Stimulated activated CD8-positive, alpha-beta memory T cell treated with anti-CD3 and anti-CD28 coated beads, Interleukin-4, amount 100 ng/mL, for 4 hours (primary cell): ENCODE measurements at regions not wholly inside any gene's neighbourhood (a gene's known extent, or its start where the extent isn't known, plus 50 kb on each side); places are given as distances from the start of the nearest gene placed in this dataset.

Source experiments
- DNase-seq, 2 donors: peaks; one replicate each; pipeline ENCODE4 v3.0.0-alpha.2; 2020; ENCODE audit warnings: low read depth in 2 of 2, low spot score in 1 of 2

GRCh38 chr1:200354243-200354642, 55.6 kb downstream of the ZNF281 start:
- no peak for DNase-seq

GRCh38 chr1:200353232-200353631, 56.6 kb downstream of the ZNF281 start:
- no peak for DNase-seq

- no peak for DNase-seq
Measured at GRCh38 chr1:200351826-200352549, 57.8 kb downstream of the ZNF281 start.

DNA sequence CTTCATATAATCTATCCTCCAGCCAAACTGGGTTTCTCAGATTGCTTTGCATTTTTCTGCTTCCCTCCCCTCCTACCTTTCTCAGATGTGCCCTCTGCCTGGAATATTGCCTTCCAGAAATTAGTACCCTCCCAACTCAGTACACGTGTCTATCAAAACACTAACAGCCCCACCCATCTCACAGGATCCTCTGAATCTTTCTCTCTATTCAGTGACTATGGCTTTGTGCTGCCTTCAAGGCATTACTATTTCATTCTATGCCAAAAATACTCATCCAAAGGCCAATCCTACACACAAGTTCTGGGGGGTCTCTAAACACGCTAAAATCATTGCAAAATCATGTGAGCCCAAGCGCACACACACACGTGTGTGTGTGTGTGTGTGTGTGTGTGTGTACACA, 58.4 kb downstream of the ZNF281 start:
- no peak for DNase-seq

DNA sequence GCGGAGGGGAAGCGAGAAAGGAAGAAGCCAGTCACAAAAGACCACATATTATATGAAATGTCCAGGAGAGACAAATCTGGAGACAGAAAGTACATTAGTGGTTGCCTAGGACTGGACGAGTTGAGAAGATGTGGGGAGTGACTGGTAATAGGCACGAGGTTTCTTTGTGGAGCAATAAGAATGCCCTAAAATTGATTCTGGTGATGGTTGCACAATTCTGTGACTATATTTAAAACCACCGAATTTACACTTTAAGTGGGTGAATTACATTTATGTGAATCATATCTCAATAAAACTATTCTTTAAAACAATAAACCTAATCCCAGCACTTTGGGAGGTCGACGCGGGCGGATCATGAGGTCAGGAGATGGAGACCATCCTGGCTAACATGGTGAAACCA, 63.1 kb downstream of the ZNF281 start:
- no peak for DNase-seq

- DNase-seq = no peak
Measured at GRCh38 chr1:200345520-200345919, 64.3 kb downstream of the ZNF281 start.

GRCh38 chr1:200343874-200344273, 66.0 kb downstream of the ZNF281 start:
- no peak for DNase-seq

DNA sequence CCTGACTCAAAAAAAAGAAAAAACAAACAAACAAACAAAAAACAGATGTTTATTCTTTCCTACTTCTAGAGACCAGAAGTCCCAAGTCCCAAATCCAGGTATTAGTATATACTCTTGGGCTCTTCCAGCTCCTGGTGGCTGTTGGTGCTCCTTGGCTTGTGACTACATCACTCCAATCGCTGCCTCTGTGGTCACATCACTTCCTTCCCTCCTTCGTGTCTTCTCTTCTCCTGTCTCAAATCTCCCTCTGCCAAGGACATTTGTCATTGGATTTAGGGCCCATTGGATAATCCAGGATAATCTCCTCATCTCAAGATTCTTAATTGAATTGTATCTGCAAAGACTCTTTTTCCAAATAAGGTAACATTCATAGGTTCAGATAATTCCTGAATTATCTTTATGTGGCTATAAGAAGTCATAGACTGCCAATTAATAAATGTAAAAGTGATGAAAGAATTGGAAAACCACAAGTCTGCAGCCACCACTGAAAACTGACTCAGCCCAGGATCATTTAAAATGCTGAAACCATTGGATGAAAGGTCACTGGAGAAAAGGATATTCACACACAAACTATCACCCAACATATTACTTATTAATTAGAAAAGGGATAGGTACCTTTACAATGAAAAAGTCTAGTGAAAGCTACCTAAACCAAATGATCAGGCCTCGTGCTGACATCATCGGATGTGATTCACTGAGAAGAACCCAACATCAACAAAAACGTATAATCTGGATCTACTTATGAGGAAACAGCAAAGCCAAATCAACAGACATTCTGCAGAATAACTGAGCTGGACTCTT, 67.1 kb downstream of the ZNF281 start:
- DNase-seq = no peak

DNA sequence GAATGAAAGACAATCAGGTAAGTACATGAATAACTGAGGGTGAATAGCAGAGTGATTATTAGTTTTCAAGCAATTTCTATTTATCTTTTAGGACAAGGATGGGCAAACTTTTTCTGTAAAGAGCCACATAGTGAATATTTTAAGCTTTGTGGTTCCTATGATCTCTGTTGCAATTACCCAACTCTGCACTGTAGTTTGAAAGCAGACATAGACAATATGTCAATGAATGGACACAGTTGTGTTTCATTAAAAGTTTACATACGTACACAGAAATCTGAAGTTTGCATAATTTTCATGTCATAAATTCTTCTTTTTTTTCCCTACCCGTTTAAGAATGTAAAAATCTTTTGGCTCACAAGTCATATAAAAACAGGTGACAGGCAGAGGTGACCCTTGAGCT, 71.4 kb downstream of the ZNF281 start:
- DNase-seq = no peak

- DNase-seq = no peak
Measured at GRCh38 chr1:200337831-200338230, 72.0 kb downstream of the ZNF281 start.

- no peak for DNase-seq
Measured at GRCh38 chr1:200337410-200337809, 72.4 kb downstream of the ZNF281 start.

- DNase-seq = no peak
Measured at GRCh38 chr1:200336901-200337391, 72.9 kb downstream of the ZNF281 start.

DNA sequence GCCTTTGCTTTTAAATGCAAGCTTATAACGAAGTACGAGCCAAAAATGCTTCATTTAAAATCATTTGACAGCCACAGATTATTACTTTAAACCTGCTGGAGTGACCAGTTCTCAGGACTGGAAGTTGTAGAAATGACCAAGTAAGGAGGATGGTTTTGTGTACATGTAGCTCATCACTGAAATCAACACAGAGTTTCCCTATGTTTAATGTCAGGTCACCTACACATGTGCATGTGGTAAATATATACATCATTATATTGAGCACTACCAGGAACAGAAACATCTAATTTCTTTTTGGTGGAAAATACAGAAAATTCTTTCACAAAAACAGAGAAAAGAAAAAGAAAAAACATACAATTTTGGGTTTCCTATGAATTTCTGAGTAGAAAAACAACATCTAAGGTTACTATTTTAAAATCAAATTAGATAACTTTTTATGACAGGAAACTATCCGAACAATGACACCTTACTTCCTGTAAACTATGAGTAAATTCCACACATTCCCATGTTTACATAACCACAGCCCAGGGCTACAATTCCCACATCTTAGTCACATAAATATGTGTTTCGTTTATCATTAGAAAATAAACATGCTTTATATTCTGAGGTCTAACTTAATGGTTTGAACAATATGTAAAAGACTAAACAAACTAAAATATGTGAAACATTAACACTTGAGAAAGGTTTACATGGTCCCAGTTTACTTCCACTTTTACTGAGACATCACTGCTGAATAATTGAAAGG, 73.6 kb downstream of the ZNF281 start:
- no peak for DNase-seq

DNA sequence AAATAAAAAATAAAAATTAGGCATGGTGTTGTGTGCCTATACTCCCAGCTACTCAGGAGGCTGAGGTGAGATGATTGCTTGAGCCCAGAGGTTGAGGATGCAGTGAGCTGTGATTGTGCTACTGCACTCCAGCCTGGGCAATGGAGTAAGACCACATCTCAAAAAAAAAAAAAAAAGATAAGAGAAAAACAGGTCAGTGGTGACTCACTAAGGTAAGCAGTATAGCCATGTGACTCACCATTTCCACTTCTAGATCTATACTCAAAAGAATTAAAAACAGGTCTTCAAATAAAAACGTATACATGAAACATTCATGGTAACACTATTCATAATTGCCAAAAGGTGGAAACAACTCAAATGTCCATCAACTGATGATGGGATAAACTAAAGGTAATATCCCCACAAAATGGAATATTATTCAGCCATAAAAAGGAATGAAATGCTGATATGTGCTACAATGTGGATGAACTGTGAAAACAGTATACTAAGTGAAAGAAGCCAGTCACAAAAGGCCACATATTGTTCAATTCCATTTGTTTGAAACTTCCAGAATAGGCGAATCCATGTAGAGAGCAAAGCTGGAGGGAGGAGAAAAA, 75.1 kb downstream of the ZNF281 start:
- DNase-seq = no peak

- no peak for DNase-seq
Measured at GRCh38 chr1:200333329-200333728, 76.5 kb downstream of the ZNF281 start.

DNA sequence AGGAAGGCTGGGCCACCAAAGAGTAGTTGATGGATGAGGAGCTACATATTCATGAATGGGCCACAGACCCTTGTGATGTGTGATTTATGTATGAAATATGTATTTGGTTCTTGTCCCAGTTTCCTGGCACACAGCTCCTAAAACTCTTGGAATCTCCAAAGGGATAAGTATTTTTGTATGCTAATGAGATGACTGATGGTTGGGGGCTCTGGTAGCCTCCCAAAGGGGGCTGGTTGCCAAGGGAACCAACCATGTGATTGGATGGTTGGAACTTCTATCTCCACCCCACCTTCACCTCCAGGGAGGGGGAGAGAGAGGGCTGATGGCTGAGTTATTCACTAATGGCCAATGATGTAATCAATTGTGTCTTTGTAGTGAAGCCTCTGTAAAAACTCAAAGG, 77.1 kb downstream of the ZNF281 start:
- no peak for DNase-seq

GRCh38 chr1:200330741-200331428, 79.0 kb downstream of the ZNF281 start:
- DNase-seq = no peak

- DNase-seq = no peak
Measured at GRCh38 chr1:200329208-200329882, 80.5 kb downstream of the ZNF281 start.

DNA sequence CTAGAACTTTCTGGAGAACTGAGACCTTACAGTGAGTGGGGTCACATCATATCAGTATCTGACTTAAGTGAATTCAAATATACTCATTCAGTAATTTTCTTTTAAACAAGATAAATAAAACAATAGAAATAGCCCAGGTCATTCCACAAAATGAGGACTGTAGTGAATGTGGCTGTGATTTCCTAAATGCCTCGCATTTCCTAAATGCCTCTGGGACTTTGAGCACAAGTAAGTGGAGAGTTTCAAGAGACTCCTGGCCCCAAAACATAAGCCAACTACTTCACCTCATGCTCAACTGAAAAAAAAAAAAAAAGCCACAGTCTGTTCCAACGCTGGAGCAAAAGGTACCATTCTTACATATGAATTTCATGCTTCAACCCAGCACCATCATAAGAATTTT, 81.5 kb downstream of the ZNF281 start:
- no peak for DNase-seq

- DNase-seq = no peak
Measured at GRCh38 chr1:200323856-200324400, 85.9 kb downstream of the ZNF281 start.
